K562 (cell line): ENCODE measurements at regions not wholly inside any gene's neighbourhood (a gene's known extent, or its start where the extent isn't known, plus 50 kb on each side); places are given as distances from the start of the nearest gene placed in this dataset.

Source experiments
- ATAC-seq: fragments of 200-7000 bp; cut with Tn5 transposase; 3 replicates; pipeline ENCODE4 v1.9.1; 2020; ENCODE audit warnings: moderate library complexity
- BruUV-seq: library from RNA; stranded (reverse); fragments of 400-500 nt; replicated peaks from 2 replicates; lab custom pipeline; 2021; lab: Mats Ljungman, UMichigan
- CTCF ChIA-PET: fragments of 300-600 bp; formaldehyde crosslinking; extraction: SDS; loops from one replicate; lab custom pipeline; 2021; ENCODE audit warnings: low intra/inter-chr PET ratio; lab: Yijun Ruan, JAX
- POLR2A ChIA-PET: fragments of 300-600, 350-650 bp; sonication (Branson Sonifier 250); formaldehyde crosslinking; extraction: SDS; loops from one replicate; lab custom pipeline; 2021; ENCODE audit warnings: antibody characterized with exemption, inconsistent platforms; lab: Yijun Ruan, JAX
- DNase-seq, 4 experiments: peaks; one replicate each; pipeline versions ENCODE4 v3.0.0 to v3.0.0-alpha.2; 2011 to 2018; ENCODE audit warnings: low spot score in 3 of 4, mixed read lengths in 3 of 4; ENCODE audit errors: extremely low read depth in 1 of 4
- FAIRE-seq: peaks from 2 replicates; lab custom pipeline; 2011; peaks lifted over from hg19 to GRCh38; lab: Jason Lieb, UNC
- H2AFZ ChIP-seq: 2 replicates; pipeline ENCODE4 v1.6.0; 2011; ENCODE audit warnings: low read depth, low read length, control low read depth, inconsistent platforms
- H3K27ac ChIP-seq: fragments of 200-600 bp; 3 replicates; pipeline ENCODE4 v1.8.0; 2011; ENCODE audit warnings: low read depth, mild to moderate bottlenecking, control low read depth, inconsistent platforms, low read length, moderate library complexity, mixed read lengths; ENCODE audit errors: extremely low read depth
- H3K27me3 ChIP-seq, 2 experiments: fragments of 300-600 bp in 1 of 2; 2 replicates in 1 of 2; 3 replicates in 1 of 2; pipeline versions ENCODE4 v1.6.0 to v1.8.0; 2011; ENCODE audit warnings: inconsistent platforms in 2 of 2, low read length in 2 of 2, mild to moderate bottlenecking in 1 of 2, mixed read lengths in 1 of 2, moderate library complexity in 1 of 2; ENCODE audit not compliant: control insufficient read depth in 2 of 2, insufficient read depth in 2 of 2
- H3K36me3 ChIP-seq: fragments of 300-600 bp; 3 replicates; pipeline ENCODE4 v1.8.0; 2011; ENCODE audit warnings: mild to moderate bottlenecking, low read length, inconsistent platforms; ENCODE audit not compliant: control insufficient read depth, insufficient read depth
- H3K4me1 ChIP-seq, 2 experiments: fragments of 200-600 bp in 1 of 2; replicated peaks in 1 of 2; 2 replicates in 1 of 2; 3 replicates in 1 of 2; pipeline versions ENCODE4 v1.5.1 to v1.8.0; 2011; ENCODE audit warnings: inconsistent platforms in 2 of 2, low read length in 2 of 2, mild to moderate bottlenecking in 1 of 2, mixed read lengths in 1 of 2, moderate library complexity in 1 of 2; ENCODE audit not compliant: control insufficient read depth in 2 of 2, insufficient read depth in 2 of 2
- H3K4me2 ChIP-seq: 2 replicates; pipeline ENCODE4 v1.6.1; 2011; ENCODE audit warnings: low read length, control low read depth, inconsistent platforms, mixed read lengths; ENCODE audit not compliant: insufficient read depth
- H3K4me3 ChIP-seq: fragments of 200-600 bp; sonication (generic), shearing (Covaris generic); 2 replicates; pipeline ENCODE4 v1.5.1; 2016; ENCODE audit warnings: control low read depth, inconsistent platforms
- H3K79me2 ChIP-seq: fragments of 200-600 bp; 3 replicates; pipeline ENCODE4 v1.8.0; 2011; ENCODE audit warnings: low read length, inconsistent platforms; ENCODE audit not compliant: control insufficient read depth, insufficient read depth
- H3K9ac ChIP-seq, 2 experiments: 2 replicates each; pipeline versions ENCODE4 v1.6.0 to v1.6.1; 2011; ENCODE audit warnings: low read depth in 2 of 2, low read length in 2 of 2, control low read depth in 1 of 2, inconsistent platforms in 1 of 2, mild to moderate bottlenecking in 1 of 2, mixed read lengths in 1 of 2; ENCODE audit not compliant: insufficient read depth in 1 of 2
- H3K9me1 ChIP-seq: one replicate; pipeline ENCODE4 v1.6.0; 2011; ENCODE audit warnings: inconsistent platforms, mild to moderate bottlenecking, low read length, moderate library complexity; ENCODE audit not compliant: control insufficient read depth, insufficient read depth
- H3K9me3 ChIP-seq: replicated peaks from 2 replicates; pipeline ENCODE4 v1.5.1; 2011; ENCODE audit warnings: low read depth, low read length, inconsistent platforms; ENCODE audit not compliant: control insufficient read depth, insufficient read depth
- H4K20me1 ChIP-seq: replicated peaks from 2 replicates; pipeline ENCODE4 v1.6.1; 2011; ENCODE audit warnings: low read length, inconsistent platforms, mixed read lengths; ENCODE audit not compliant: control insufficient read depth, insufficient read depth
- FOXA3 ChIP-seq, 2 experiments: fragments of 450-650 bp in 1 of 2; sonication (generic) in 1 of 2; formaldehyde crosslinking; IDR thresholded peaks in 1 of 2; conservative IDR thresholded peaks in 1 of 2; 2 replicates each; pipeline versions ENCODE4 v1.4.0 to v1.8.0; 2020 to 2022; ENCODE audit warnings: mild to moderate bottlenecking in 2 of 2, missing genetic modification reagents in 1 of 2
- NUFIP1 ChIP-seq: fragments of 450-650 bp; IDR thresholded peaks from 2 replicates; pipeline ENCODE4 v1.6.1; 2018; ENCODE audit not compliant: partially characterized antibody
- PRMT5 ChIP-seq: sonication (generic); formaldehyde crosslinking; IDR thresholded peaks from 2 replicates; pipeline ENCODE4 v1.5.0; 2020; ENCODE audit warnings: missing genetic modification reagents
- RCOR1 ChIP-seq, 2 experiments: IDR thresholded peaks; 2 replicates each; pipeline ENCODE4 v1.6.1; 2012; ENCODE audit warnings: low read depth in 2 of 2, low read length in 2 of 2, borderline replicate concordance in 1 of 2, improper control_type of control experiment in 1 of 2
- RNF2 ChIP-seq: sonication (generic); IDR thresholded peaks from 2 replicates; pipeline ENCODE4 v1.6.1; 2016
- SETDB1 ChIP-seq: IDR thresholded peaks from one replicate; pipeline ENCODE4 v1.6.1; 2012; ENCODE audit warnings: low read length, control low read depth, inconsistent platforms
- TAF1 ChIP-seq: IDR thresholded peaks from 2 replicates; pipeline ENCODE4 v1.6.1; 2011; ENCODE audit warnings: mild to moderate bottlenecking, low read length, moderate library complexity; ENCODE audit not compliant: insufficient read depth, control insufficient read depth, severe bottlenecking; ENCODE audit errors: extremely low read depth
- ZKSCAN1 ChIP-seq: fragments of 150-350 bp; IDR thresholded peaks from 2 replicates; pipeline ENCODE4 v1.6.1; 2016; ENCODE audit warnings: low read depth, low read length
- ZNF24 ChIP-seq: fragments of 450-650 bp; IDR thresholded peaks from 2 replicates; pipeline ENCODE4 v1.6.1; 2016
- WGBS: fragments of 100-300 bp; shearing (Covaris generic); methylation state at CpG from one replicate; pipeline ENCODE4 v1.1.6; 2016; ENCODE audit warnings: low coverage, mixed read lengths; ENCODE audit not compliant: insufficient coverage; ENCODE audit errors: missing lambda C conversion rate; 5-methylcytosine and 5-hydroxymethylcytosine counted together
- in situ Hi-C: fragments of 300-500 bp; cut with MboI; formaldehyde crosslinking; loops from 4 replicates; pipeline ENCODE4 v1.15.0; 2018; ENCODE audit warnings: inconsistent platforms, mixed read lengths
- intact Hi-C: fragments of 100-400 bp; cut with micrococcal nuclease; formaldehyde crosslinking; loops from 2 replicates; pipeline ENCODE4 v1.14.2; 2022
- TF ChIP-seq, protein P1 (sequence below), 2 experiments: IDR thresholded peaks; 2 replicates each; pipeline ENCODE4 v1.6.1; 2011; ENCODE audit warnings: borderline replicate concordance in 1 of 2, control low read depth in 1 of 2, low read depth in 1 of 2, low read length in 1 of 2, mild to moderate bottlenecking in 1 of 2, mixed read lengths in 1 of 2, moderate library complexity in 1 of 2; ENCODE audit not compliant: insufficient read depth in 1 of 2, insufficient read length in 1 of 2, poor library complexity in 1 of 2, severe bottlenecking in 1 of 2; ENCODE audit errors: extremely low read depth in 1 of 2
- TF ChIP-seq, protein P2 (sequence below): IDR thresholded peaks from 2 replicates; pipeline ENCODE4 v1.6.1; 2014; ENCODE audit warnings: antibody characterized with exemption
- TF ChIP-seq, protein P3 (sequence below), 2 experiments: fragments of 250-450 bp in 1 of 2; fragments of 450-650 bp in 1 of 2; sonication (Bioruptor Pico) in 1 of 2; IDR thresholded peaks; 2 replicates each; pipeline versions ENCODE4 v1.6.1 to v1.8.0; 2016 to 2021; ENCODE audit warnings: mild to moderate bottlenecking in 2 of 2, moderate library complexity in 2 of 2, missing compliant biosample characterization in 1 of 2, missing genetic modification characterization in 1 of 2

DNA sequence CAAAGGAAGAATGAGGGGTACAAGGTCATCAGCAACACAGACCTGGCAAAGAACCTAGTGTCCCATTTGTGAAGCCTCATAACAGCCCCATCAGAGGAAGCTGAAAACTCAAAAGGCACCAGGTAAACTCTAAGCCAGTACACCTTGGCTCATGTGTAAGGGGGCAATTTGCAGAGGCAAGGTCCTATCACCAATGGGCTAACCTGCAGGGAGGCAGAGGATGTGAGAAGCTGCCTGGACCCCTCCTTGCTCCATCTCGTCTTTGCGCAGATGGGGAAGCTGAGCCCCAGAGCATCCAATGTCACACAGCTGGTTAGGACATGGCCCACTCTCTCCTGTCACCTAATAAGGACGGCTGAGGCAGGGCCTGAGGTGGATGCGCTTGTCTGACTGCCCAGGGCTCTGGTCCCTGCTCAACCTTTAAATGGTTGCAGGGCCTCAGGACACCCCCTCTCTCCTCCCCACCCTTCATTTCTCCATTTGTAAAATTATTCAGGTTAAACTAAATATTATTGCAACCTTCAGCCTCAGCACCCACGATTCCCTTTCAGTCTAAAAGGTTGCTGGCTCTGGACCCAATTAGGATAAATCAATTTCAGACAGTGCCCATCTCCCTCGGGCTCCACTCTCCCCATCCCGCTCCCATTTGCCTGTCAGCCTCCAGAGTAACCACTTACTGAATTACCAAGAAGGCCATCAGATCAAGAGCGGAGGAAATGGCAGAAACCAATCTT, 135.3 kb downstream of the OAT start (continued):
- TF ChIP-seq, protein P1, sequence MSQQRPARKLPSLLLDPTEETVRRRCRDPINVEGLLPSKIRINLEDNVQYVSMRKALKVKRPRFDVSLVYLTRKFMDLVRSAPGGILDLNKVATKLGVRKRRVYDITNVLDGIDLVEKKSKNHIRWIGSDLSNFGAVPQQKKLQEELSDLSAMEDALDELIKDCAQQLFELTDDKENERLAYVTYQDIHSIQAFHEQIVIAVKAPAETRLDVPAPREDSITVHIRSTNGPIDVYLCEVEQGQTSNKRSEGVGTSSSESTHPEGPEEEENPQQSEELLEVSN (IDR thresholded peaks at IDR 0.05; ENCODE audit: borderline replicate concordance in 1 of 2, extremely low read depth in 1 of 2, insufficient read depth in 1 of 2, insufficient read length in 1 of 2, low read depth in 1 of 2, low read length in 1 of 2, poor library complexity in 1 of 2, severe bottlenecking in 1 of 2): no peak
- no peak for TF ChIP-seq PRMT5 (CRISPR knock-in tag)

DNA sequence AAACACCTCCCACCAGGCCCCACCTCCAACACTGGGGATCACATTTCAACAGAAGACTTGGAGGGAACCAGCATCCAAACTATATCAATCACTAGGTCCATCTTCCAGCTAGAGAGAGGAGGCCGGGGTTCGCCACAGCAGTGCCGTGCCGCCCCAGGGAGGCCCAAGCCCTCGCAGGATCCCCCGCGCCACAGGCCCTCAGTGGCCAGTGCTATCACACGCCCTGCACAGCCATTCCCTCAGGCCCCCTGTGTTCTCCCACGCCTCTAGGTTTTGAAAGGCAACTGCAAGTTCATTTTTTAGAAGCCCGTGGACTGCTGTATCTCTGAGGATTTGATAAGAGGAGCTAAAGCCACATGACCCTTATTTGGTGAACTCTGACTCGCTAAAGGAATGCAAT, 136.4 kb downstream of the OAT start:
- CTCF ChIA-PET: no interaction called here
- Histone ChIP-seq H2AFZ (no peak overlapping the region), H3K27ac (no peak overlapping the region), H3K4me2 (no peak overlapping the region), H3K9me1 (no peaks in the 10 kb centered on the region), H3K9me3 (no peaks in the 10 kb centered on the region), H3K4me1 (no peaks in the 10 kb centered on the region), H4K20me1 (no peaks in the 10 kb centered on the region), H3K79me2 (no peaks in the 10 kb centered on the region), H3K4me3 (no peak overlapping the region), H3K36me3 (no peaks in the 10 kb centered on the region), H3K27me3 (peaks cover 3 to 27% of the 10 kb centered on the region in 2 experiments; a peak in 3 of 5 replicates), H3K9ac (no peak overlapping the region)
- no TSS peak for BruUV-seq
- no peak for DNase-seq
- intact Hi-C loops (no loop called here), in situ Hi-C loops (no loop called here)
- POLR2A ChIA-PET: no interaction called here
- no peak for FAIRE-seq
- 0% methylated on average over 4 of the region's 11 CpGs for WGBS
- TF ChIP-seq NUFIP1: no peak
- TF ChIP-seq, protein P2, sequence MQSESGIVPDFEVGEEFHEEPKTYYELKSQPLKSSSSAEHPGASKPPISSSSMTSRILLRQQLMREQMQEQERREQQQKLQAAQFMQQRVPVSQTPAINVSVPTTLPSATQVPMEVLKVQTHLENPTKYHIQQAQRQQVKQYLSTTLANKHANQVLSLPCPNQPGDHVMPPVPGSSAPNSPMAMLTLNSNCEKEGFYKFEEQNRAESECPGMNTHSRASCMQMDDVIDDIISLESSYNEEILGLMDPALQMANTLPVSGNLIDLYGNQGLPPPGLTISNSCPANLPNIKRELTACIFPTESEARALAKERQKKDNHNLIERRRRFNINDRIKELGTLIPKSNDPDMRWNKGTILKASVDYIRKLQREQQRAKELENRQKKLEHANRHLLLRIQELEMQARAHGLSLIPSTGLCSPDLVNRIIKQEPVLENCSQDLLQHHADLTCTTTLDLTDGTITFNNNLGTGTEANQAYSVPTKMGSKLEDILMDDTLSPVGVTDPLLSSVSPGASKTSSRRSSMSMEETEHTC: no peak
- no peak for TF ChIP-seq TAF1
- TF ChIP-seq FOXA3 (CRISPR knock-in tag; conservative IDR thresholded peaks at IDR 0.05 in 1 of 2, IDR thresholded peaks at IDR 0.05 in 1 of 2): no peak
- TF ChIP-seq, protein P3, sequence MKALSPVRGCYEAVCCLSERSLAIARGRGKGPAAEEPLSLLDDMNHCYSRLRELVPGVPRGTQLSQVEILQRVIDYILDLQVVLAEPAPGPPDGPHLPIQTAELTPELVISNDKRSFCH (CRISPR knock-in tag; IDR thresholded peaks at IDR 0.05): no peak
- TF ChIP-seq, protein P3 (tag; IDR thresholded peaks at IDR 0.05): no peak
- TF ChIP-seq RNF2: no peak
- TF ChIP-seq ZKSCAN1: no peak
- no peak for TF ChIP-seq SETDB1
- TF ChIP-seq RCOR1 (IDR thresholded peaks at IDR 0.05; ENCODE audit: borderline replicate concordance in 1 of 2, low read depth in 2 of 2, low read length in 2 of 2): no peak
- no peak for TF ChIP-seq ZNF24
- no peak for ATAC-seq
